RWPE1 (cell line): ENCODE measurements at regions not wholly inside any gene's neighbourhood (a gene's known extent, or its start where the extent isn't known, plus 50 kb on each side); places are given as distances from the start of the nearest gene placed in this dataset.

ENCODE experiments used
- CTCF ChIA-PET: fragments of 350-600 bp; sonication (Branson Sonifier 250); formaldehyde crosslinking; extraction: SDS; loops from one replicate; lab custom pipeline; 2021; lab: Yijun Ruan, JAX
- POLR2A ChIA-PET: fragments of 400-600 bp; formaldehyde crosslinking; extraction: SDS; loops from one replicate; lab custom pipeline; 2020; ENCODE audit warnings: antibody characterized with exemption; ENCODE audit not compliant: low non-redundant PET; lab: Yijun Ruan, JAX
- DNase-seq: peaks from one replicate; pipeline ENCODE4 v3.0.0; 2012; ENCODE audit warnings: low spot score
- H3K27ac ChIP-seq: fragments of 450-650 bp; 2 replicates; pipeline ENCODE4 v1.5.1; 2017
- TF ChIP-seq, protein P1 (sequence below): fragments of 450-650 bp; conservative IDR thresholded peaks from 2 replicates; pipeline ENCODE4 v1.5.1; 2017; ENCODE audit warnings: low read depth, mild to moderate bottlenecking

DNA sequence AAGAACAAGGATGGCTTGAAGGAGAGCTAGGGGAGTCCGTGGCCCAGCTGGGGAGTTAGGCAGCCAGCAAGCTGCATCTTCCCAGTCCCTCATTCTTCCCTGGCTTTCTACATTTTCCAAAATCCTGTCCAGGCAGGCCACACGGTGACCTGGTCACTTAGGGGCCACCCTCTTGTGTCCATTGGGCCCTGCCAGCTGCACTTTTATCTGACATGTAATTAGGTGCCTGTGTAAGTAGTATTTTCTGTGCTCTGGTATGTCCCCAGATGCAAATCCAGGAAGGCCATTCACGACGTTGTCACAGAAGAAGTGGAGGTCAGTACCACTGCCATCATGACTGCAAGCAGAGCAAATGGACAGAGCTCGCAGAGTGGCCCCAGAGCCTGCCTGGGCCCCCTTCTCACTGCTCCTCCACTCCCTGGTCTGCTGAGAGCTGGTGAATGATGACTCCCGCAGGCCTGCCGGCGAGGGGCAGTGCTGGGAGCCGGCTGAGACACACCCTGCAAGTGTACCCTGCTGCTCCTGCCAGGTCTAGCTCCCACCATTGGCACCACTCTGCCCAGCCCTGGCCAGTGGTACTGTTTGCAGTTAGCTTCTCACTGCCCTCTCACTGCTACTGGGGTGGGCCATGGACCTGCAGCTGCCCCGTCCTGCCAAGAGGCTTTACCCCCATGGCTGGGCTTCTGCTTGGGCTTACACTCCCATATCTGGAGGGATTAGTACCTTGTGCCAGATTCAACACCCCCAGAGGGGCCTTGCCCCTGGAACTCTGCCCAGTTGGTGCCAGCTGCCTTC is 98.2 kb downstream of the GLRX3 start:
- POLR2A ChIA-PET = no interaction called here

DNA sequence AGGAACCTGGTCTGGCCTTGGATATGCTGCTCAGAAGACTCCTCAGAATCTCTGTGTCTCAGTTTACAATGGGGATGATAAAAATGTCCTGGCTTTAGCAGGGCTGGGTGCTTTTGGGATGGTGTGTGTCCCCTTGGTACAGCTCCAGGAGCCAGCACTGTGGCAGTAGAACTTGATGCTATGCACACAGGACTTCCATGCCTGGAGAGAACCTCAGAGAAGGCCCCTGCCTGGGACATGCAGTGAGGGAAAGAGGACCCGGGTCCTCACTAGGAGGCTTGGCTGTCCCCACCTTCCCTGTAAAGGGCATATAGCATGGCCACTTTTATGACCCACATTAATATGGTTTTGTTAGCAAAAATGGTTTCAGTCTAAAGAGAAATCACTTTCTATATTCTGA is 100.5 kb downstream of the GLRX3 start:
- no peak for DNase-seq
- TF ChIP-seq, protein P1, sequence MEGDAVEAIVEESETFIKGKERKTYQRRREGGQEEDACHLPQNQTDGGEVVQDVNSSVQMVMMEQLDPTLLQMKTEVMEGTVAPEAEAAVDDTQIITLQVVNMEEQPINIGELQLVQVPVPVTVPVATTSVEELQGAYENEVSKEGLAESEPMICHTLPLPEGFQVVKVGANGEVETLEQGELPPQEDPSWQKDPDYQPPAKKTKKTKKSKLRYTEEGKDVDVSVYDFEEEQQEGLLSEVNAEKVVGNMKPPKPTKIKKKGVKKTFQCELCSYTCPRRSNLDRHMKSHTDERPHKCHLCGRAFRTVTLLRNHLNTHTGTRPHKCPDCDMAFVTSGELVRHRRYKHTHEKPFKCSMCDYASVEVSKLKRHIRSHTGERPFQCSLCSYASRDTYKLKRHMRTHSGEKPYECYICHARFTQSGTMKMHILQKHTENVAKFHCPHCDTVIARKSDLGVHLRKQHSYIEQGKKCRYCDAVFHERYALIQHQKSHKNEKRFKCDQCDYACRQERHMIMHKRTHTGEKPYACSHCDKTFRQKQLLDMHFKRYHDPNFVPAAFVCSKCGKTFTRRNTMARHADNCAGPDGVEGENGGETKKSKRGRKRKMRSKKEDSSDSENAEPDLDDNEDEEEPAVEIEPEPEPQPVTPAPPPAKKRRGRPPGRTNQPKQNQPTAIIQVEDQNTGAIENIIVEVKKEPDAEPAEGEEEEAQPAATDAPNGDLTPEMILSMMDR = no peak
- CTCF ChIA-PET = interaction anchor here (0.6 kb wide), 1 partner anchor 1328 kb away, joined by 9 read pairs; no protein-coding TSS in a partner anchor
- H3K27ac ChIP-seq = no peak overlapping the region
- POLR2A ChIA-PET = no interaction called here

More for the DNA sequence above, 98.2 kb downstream of the GLRX3 start:
- TF ChIP-seq, protein P1 = no peak
- DNase-seq = no peak
- no peak overlapping the region for H3K27ac ChIP-seq
- CTCF ChIA-PET = no interaction called here

DNA sequence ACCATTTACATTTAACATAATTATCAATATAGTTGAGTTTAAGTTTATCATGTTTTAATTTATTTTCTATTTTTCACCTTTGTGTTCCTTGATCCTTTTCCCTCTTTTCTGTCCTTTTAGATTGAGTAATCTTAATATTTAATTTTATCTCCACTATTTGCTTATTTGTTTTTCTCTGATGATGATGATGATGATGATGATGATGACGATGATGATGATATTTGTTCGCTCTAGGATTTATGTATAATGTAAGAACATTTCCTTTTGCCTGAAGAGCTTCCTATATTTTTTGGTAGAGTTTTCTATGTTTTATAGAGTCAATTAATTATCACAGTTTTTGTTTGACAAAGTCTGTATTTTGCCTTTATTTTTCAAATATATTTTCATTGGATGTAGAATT is 104.2 kb downstream of the GLRX3 start:
- H3K27ac ChIP-seq = no peak overlapping the region
- DNase-seq = no peak

DNA sequence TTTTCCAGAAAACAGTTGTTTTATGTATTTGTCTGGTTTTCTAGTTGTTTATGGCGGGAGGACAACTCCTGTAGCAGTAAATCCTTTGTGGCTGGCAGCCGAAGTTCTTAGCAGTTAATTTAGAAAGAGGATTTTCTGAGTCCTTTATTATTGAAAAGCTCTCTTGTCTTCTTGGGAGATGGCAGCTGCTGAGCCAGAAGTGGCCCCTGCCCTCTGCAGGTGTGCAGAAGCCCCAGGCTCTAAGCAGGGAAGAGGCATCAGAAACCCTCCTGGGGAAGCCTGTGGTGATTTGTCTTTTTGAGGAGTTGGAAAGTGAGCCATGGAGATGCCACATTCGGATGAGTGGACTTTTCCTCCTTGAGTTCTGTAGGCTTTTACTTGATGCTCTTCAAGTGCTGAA is 106.3 kb downstream of the GLRX3 start:
- TF ChIP-seq, protein P1 = no peak
- ChIA-PET CTCF (no interaction called here), POLR2A (no interaction called here)

More for the DNA sequence above, 104.2 kb downstream of the GLRX3 start:
- ChIA-PET CTCF (no interaction called here), POLR2A (no interaction called here)
- TF ChIP-seq, protein P1 = no peak

DNA sequence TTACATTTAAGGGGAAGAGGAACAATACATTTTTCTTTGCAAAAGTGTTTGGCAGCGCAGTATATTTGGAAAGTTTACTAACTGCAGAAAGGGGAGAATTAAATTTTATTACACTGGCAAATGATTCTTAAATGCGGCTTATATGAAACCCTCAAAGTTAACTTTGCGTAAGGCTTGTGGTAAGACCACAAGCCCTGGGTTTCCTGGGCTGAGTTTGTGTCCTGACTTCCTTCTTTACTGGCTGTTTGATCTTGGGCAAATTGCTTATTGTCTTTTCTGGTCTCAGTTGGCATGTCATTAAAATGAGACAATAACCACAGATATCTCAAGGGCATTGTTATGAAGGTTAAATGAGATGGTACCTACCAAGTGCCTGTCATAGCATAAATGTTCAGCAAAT is 106.8 kb downstream of the GLRX3 start:
- POLR2A ChIA-PET = no interaction called here
- TF ChIP-seq, protein P1 = no peak
- DNase-seq = no peak
- CTCF ChIA-PET = no interaction called here
- H3K27ac ChIP-seq = no peak overlapping the region

More for the DNA sequence above, 106.3 kb downstream of the GLRX3 start:
- H3K27ac ChIP-seq = no peak overlapping the region
- no peak for DNase-seq

DNA sequence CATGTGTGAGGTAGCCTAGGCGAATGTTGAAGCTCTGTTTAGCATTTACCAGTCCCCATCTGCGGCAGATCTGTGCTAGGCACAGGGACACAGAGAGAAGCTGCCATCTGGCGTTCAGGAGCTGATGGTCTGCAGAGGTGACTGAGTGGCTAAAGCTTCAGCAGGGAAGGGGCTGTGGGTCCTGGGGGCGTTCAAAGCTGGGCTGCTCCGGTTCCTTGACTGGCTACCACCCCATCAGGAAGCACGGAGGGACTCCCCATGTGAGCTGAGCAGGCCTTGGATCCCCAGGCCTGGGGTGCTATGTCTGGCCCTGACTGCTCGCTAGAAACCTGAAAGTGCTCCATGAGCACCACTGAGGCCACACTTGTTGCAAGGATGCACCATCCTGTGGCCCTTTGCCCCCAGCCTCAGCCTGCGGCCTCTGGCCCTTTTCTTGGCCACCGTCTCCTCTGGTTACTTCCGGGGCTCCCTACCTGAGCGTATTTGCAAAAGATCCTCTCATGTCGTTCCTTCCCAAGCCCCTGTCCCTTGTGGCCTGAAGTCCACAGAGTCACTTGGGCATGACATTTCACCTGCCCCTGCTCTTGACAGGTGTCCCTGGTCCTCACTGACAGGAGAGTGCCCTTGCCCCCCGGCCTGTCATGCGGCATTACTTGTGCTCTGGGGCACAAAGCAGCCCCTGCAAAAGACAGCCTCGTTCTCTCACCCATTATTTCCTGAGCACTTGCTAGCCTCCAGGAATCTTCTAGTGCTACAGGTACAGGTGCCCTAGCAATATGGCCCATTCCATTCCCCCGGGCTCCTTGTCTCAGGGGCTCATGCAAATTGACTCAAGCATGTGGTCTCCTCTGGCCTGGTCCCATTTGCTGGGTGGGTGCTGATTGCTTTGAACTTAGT is 108.1 kb downstream of the GLRX3 start:
- H3K27ac ChIP-seq = no peak overlapping the region
- CTCF ChIA-PET = no interaction called here
- TF ChIP-seq, protein P1 = no peak
- POLR2A ChIA-PET = no interaction called here
- DNase-seq = no peak
